A549 (cell line): ENCODE measurements at regions not wholly inside any gene's neighbourhood (a gene's known extent, or its start where the extent isn't known, plus 50 kb on each side); places are given as distances from the start of the nearest gene placed in this dataset.
"Not testable (repeated sequence)": the region's sequence is repeated elsewhere in the genome, so short reads cannot be mapped to it uniquely, and the experiment has no call there.

Source experiments
- ATAC-seq, 2 experiments: fragments of 200-7000 bp in 1 of 2; fragments of >200 bp in 1 of 2; cut with Nextera tagmentation in 1 of 2; cut with Tn5 transposase in 1 of 2; 3 replicates each; pipeline versions ENCODE4 v1.8.0 to v1.9.1; 2018 to 2020; ENCODE audit warnings: mild to moderate bottlenecking in 1 of 2, moderate library complexity in 1 of 2
- CTCF ChIA-PET: fragments of 300-600 bp; sonication (Branson Sonifier 250); formaldehyde crosslinking; extraction: SDS; loops from one replicate; lab custom pipeline; 2021; ENCODE audit warnings: antibody characterized with exemption, inconsistent platforms; lab: Yijun Ruan, JAX
- POLR2A ChIA-PET: fragments of 350-600 bp; formaldehyde crosslinking; extraction: SDS; loops from one replicate; lab custom pipeline; 2021; ENCODE audit warnings: antibody characterized with exemption, inconsistent platforms; lab: Yijun Ruan, JAX
- DNase-seq, 2 experiments: peaks; one replicate each; pipeline versions ENCODE4 v3.0.0 to v3.0.0-alpha.2; 2011 to 2016; ENCODE audit warnings: low read depth in 1 of 2, low spot score in 1 of 2
- FAIRE-seq: peaks from 2 replicates; lab custom pipeline; 2011; peaks lifted over from hg19 to GRCh38; lab: Jason Lieb, UNC
- H3K27ac ChIP-seq, 2 experiments: fragments of >200 bp; sonication (Bioruptor Twin); formaldehyde crosslinking; 3 replicates each; pipeline ENCODE4 v1.5.1; 2016 to 2017
- H3K4me1 ChIP-seq: fragments of >200 bp; sonication (Bioruptor Twin); formaldehyde crosslinking; 3 replicates; pipeline ENCODE4 v1.6.1; 2016
- H3K4me2 ChIP-seq: fragments of >200 bp; sonication (Bioruptor Twin); formaldehyde crosslinking; 3 replicates; pipeline ENCODE4 v1.6.1; 2016
- H3K4me3 ChIP-seq: fragments of >200 bp; sonication (Bioruptor Twin); formaldehyde crosslinking; 3 replicates; pipeline ENCODE4 v1.5.1; 2016
- H3K9me3 ChIP-seq: fragments of >200 bp; sonication (Bioruptor Twin); formaldehyde crosslinking; 3 replicates; pipeline ENCODE4 v1.6.1; 2016
- BHLHE40 ChIP-seq: IDR thresholded peaks from 2 replicates; pipeline ENCODE4 v1.6.1; 2012; ENCODE audit warnings: low read depth, low read length, inconsistent platforms
- CBX8 ChIP-seq: fragments of 200-600 bp; sonication (generic); IDR thresholded peaks from 2 replicates; pipeline ENCODE4 v1.6.1; 2016
- CHD2 ChIP-seq: fragments of 150-350 bp; IDR thresholded peaks from 2 replicates; pipeline ENCODE4 v1.6.1; 2014; ENCODE audit warnings: low read length; ENCODE audit not compliant: partially characterized antibody
- CHD4 ChIP-seq: fragments of 200-600 bp; sonication (generic); IDR thresholded peaks from 2 replicates; pipeline ENCODE4 v1.6.1; 2016; ENCODE audit warnings: antibody characterized with exemption, mild to moderate bottlenecking, borderline replicate concordance
- EP300 ChIP-seq, 2 experiments: fragments of >200 bp; sonication (Bioruptor Twin); formaldehyde crosslinking; IDR thresholded peaks; 2 replicates in 1 of 2; 3 replicates in 1 of 2; pipeline ENCODE4 v1.6.1; 2016 to 2017
- ESRRA ChIP-seq: fragments of 150-350 bp; IDR thresholded peaks from 2 replicates; pipeline ENCODE4 v1.6.1; 2014; ENCODE audit warnings: mild to moderate bottlenecking, low read length, borderline replicate concordance
- FOSB ChIP-seq: fragments of 250-450 bp; sonication (Bioruptor Pico); IDR thresholded peaks from 2 replicates; pipeline ENCODE4 v1.5.0; 2020; ENCODE audit warnings: mild to moderate bottlenecking, moderate library complexity
- FOXS1 ChIP-seq: fragments of 250-450 bp; sonication (Bioruptor Pico); IDR thresholded peaks from 2 replicates; pipeline ENCODE4 v1.5.0; 2020; ENCODE audit warnings: mild to moderate bottlenecking, moderate library complexity
- HOXB5 ChIP-seq: fragments of 250-450 bp; sonication (Bioruptor Pico); IDR thresholded peaks from 2 replicates; pipeline ENCODE4 v1.5.0; 2020; ENCODE audit warnings: mild to moderate bottlenecking, moderate library complexity
- JUN ChIP-seq, 2 experiments: fragments of >200 bp; sonication (Bioruptor Twin); formaldehyde crosslinking; IDR thresholded peaks; 2 replicates in 1 of 2; 3 replicates in 1 of 2; pipeline ENCODE4 v1.6.1; 2016 to 2017
- JUNB ChIP-seq: fragments of >200 bp; sonication (Bioruptor Twin); formaldehyde crosslinking; IDR thresholded peaks from 2 replicates; pipeline ENCODE4 v1.6.1; 2016
- MAFK ChIP-seq: fragments of 450-650 bp; IDR thresholded peaks from 2 replicates; pipeline ENCODE4 v1.6.1; 2014; ENCODE audit not compliant: partially characterized antibody
- MAZ ChIP-seq: fragments of 150-350 bp; IDR thresholded peaks from 2 replicates; pipeline ENCODE4 v1.6.1; 2014; ENCODE audit warnings: antibody characterized with exemption, low read depth, low read length, borderline replicate concordance
- NFE2L2 ChIP-seq: fragments of 150-350 bp; conservative IDR thresholded peaks from 2 replicates; pipeline ENCODE4 v1.6.1; 2014; ENCODE audit warnings: low read length
- PHF8 ChIP-seq: fragments of 200-600 bp; sonication (generic); IDR thresholded peaks from 2 replicates; pipeline ENCODE4 v1.6.1; 2016; ENCODE audit warnings: low read depth, mild to moderate bottlenecking, antibody characterized with exemption, moderate library complexity, borderline replicate concordance
- RARB ChIP-seq: fragments of 250-450 bp; sonication (Bioruptor Pico); IDR thresholded peaks from 2 replicates; pipeline ENCODE4 v1.8.0; 2021; ENCODE audit warnings: mild to moderate bottlenecking, moderate library complexity
- RNF2 ChIP-seq: fragments of 200-600 bp; sonication (generic); IDR thresholded peaks from 2 replicates; pipeline ENCODE4 v1.6.1; 2016; ENCODE audit warnings: low read depth, mild to moderate bottlenecking, antibody characterized with exemption, moderate library complexity, borderline replicate concordance
- TFCP2L1 ChIP-seq: fragments of 250-450 bp; sonication (Bioruptor Pico); IDR thresholded peaks from 2 replicates; pipeline ENCODE4 v1.5.0; 2021; ENCODE audit warnings: mild to moderate bottlenecking
- TP53 ChIP-seq: fragments of 250-450 bp; sonication (Bioruptor Pico); IDR thresholded peaks from 2 replicates; pipeline ENCODE4 v1.5.0; 2021; ENCODE audit warnings: mild to moderate bottlenecking, moderate library complexity
- ZNF302 ChIP-seq: fragments of 250-450 bp; sonication (Bioruptor Pico); IDR thresholded peaks from 2 replicates; pipeline ENCODE4 v1.9.0; 2021; ENCODE audit warnings: inconsistent platforms, mild to moderate bottlenecking, moderate library complexity
- WGBS: methylation state at CpG from one replicate; pipeline ENCODE4 v1.1.6; 2017; ENCODE audit errors: missing lambda C conversion rate; 5-methylcytosine and 5-hydroxymethylcytosine counted together
- TF ChIP-seq, protein P1 (sequence below): IDR thresholded peaks from 2 replicates; pipeline ENCODE4 v1.6.1; 2012
- TF ChIP-seq, protein P2 (sequence below): fragments of 450-650 bp; IDR thresholded peaks from 2 replicates; pipeline ENCODE4 v1.6.1; 2014; ENCODE audit warnings: antibody characterized with exemption

DNA sequence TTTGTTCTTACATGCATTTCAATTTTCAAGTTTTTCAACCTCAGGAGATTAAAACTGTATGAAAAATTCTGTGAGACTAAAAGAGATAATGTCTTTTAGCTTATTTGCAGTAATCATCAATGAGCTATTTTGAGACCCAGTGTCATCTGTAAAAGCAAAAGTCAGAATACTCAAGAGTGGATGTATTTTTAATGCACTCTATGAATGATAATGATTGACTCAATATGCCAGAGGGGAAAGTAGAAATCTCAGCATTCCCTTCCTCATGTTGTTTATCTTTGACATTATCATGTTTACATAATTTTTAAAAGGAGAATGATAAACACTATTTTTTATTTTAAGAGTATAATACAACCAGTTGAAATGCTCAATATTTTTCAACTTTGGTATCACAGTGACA, 162.1 kb downstream of the MMUT start:
- ATAC-seq, result no peak

DNA sequence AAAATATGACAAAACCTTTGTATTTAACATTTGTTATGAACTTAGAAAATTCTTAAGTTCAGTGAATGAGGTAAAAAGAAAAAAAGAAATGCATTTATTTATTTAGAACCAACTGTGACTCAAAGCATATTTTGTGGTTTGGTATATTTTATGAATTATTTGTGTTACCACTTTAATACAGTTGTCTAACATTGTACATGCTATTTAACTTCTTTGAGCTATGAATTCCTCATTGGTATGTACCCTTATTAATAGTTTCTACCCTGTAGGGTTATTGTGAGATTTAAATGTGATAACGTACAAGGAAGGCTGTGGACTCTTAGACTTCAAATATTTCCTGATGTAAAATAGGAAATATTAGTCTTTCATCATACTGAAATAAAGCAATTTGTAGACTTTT, 162.6 kb downstream of the MMUT start:
- no peak overlapping the region for H3K4me3 ChIP-seq
- DNase-seq, result no peak
- H3K9me3 ChIP-seq, result no peaks in the 10 kb centered on the region
- ChIA-PET CTCF (no interaction called here), POLR2A (no interaction called here)
- ATAC-seq, result no peak
- WGBS, result 50% methylated on average over 1 of the region's 1 CpG
- FAIRE-seq, result no peak
- TF ChIP-seq ESRRA, result no peak
- H3K4me1 ChIP-seq, result no peaks in the 10 kb centered on the region
- H3K4me2 ChIP-seq, result no peak overlapping the region
- no peak overlapping the region for H3K27ac ChIP-seq

More for the DNA sequence above, 162.1 kb downstream of the MMUT start:
- Histone ChIP-seq H3K4me1 (no peaks in the 10 kb centered on the region), H3K9me3 (no peaks in the 10 kb centered on the region)
- TF ChIP-seq PHF8, result no peak
- TF ChIP-seq EP300 (IDR thresholded peaks at IDR 0.05), result no peak
- TF ChIP-seq MAFK, result no peak
- TF ChIP-seq, protein P1, sequence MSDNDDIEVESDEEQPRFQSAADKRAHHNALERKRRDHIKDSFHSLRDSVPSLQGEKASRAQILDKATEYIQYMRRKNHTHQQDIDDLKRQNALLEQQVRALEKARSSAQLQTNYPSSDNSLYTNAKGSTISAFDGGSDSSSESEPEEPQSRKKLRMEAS, result no peak
- no peak for TF ChIP-seq CBX8
- no peak for TF ChIP-seq JUN (IDR thresholded peaks at IDR 0.05)
- TF ChIP-seq, all 56 proteins: peak for 0
- no peak overlapping the region for H3K4me2 ChIP-seq
- H3K4me3 ChIP-seq, result no peak overlapping the region
- POLR2A ChIA-PET, result no interaction called here
- FAIRE-seq (no peak), DNase-seq (no peak)
- CTCF ChIA-PET, result no interaction called here
- no peak overlapping the region for H3K27ac ChIP-seq

DNA sequence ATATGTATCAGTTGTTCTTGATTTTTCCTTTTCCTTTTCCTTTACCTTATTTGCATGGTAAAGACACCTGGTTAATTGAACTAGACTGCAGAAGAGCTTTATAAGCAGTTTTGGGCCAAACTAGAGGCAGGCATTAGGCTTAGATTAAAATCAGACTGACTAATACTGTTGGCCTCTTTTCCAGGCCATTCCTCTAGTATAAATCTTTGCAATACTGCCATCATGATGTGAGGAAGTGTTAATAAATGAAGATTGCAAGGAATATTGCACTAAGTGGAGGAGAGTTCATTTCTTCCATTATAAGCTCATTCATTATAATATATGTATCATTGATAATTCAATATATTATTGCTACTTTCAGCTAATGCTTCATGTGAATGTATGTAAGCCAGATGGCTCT, 163.8 kb downstream of the MMUT start:
- no peaks in the 10 kb centered on the region for H3K9me3 ChIP-seq
- H3K4me1 ChIP-seq, result no peaks in the 10 kb centered on the region
- CTCF ChIA-PET, result no interaction called here
- no peak for ATAC-seq
- FAIRE-seq, result no peak
- POLR2A ChIA-PET, result no interaction called here
- H3K4me3 ChIP-seq, result no peak overlapping the region
- H3K27ac ChIP-seq, result no peak overlapping the region
- no peak overlapping the region for H3K4me2 ChIP-seq
- no peak for DNase-seq
- TF ChIP-seq, protein P1, result no peak
- TF ChIP-seq NFE2L2 (no peak), TP53 (no peak), HOXB5 (CRISPR knock-in tag) (no peak), RARB (CRISPR knock-in tag) (no peak), BHLHE40 (no peak), ZNF302 (no peak), ESRRA (no peak), FOSB (CRISPR knock-in tag) (no peak), CHD2 (no peak), CHD4 (no peak), JUNB (no peak)
- TF ChIP-seq, protein P2, sequence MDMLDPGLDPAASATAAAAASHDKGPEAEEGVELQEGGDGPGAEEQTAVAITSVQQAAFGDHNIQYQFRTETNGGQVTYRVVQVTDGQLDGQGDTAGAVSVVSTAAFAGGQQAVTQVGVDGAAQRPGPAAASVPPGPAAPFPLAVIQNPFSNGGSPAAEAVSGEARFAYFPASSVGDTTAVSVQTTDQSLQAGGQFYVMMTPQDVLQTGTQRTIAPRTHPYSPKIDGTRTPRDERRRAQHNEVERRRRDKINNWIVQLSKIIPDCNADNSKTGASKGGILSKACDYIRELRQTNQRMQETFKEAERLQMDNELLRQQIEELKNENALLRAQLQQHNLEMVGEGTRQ, result no peak

DNA sequence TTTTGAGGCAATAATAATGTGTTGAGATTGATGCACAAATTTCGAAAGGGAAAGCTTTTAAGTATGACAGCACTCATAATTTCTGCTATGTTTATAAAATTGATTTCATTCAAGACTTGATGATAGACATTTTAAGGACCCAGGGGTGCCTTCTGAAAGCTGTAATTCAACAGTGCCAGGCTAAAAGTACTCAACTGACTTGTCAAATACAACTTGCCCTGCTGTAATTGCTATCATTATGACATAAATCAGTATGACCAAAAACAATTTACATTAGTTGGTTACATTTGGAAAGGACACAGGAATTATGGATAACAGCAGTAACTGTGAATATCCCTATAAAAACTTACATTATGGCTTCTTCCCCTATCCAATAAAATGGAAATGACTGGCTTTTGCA, 178.9 kb downstream of the MMUT start:
- ATAC-seq (no peak), DNase-seq (no peak), FAIRE-seq (no peak)
- Histone ChIP-seq H3K27ac (no peak overlapping the region), H3K4me1 (no peaks in the 10 kb centered on the region), H3K9me3 (no peaks in the 10 kb centered on the region), H3K4me3 (no peak overlapping the region), H3K4me2 (no peak overlapping the region)
- ChIA-PET POLR2A (no interaction called here), CTCF (no interaction called here)
- TF ChIP-seq FOXS1 (CRISPR knock-in tag) (no peak), RNF2 (no peak), TFCP2L1 (CRISPR knock-in tag) (no peak), EP300 (IDR thresholded peaks at IDR 0.05) (no peak), JUNB (no peak), TP53 (no peak), MAZ (no peak)
- WGBS, result 6% methylated on average over 1 of the region's 1 CpG

GRCh38 chr6:49274809-49275769, 188.0 kb downstream of the MMUT start:
- ATAC-seq, CTCF ChIA-PET, H3K27ac ChIP-seq, FAIRE-seq, DNase-seq, H3K9me3 ChIP-seq, H3K4me1 ChIP-seq, POLR2A ChIA-PET, H3K4me3 ChIP-seq, H3K4me2 ChIP-seq: not testable (repeated sequence)
- WGBS, result no CpG with 5 or more reads among the region's 27 CpGs
